ENCODE measurements at regions not wholly inside any gene's neighbourhood (a gene's known extent, or its start where the extent isn't known, plus 50 kb on each side); places are given as distances from the start of the nearest gene placed in this dataset.
"Not testable (repeated sequence)": the region's sequence is repeated elsewhere in the genome, so short reads cannot be mapped to it uniquely, and the experiment has no call there.

GRCh38 chr18:27544206-27544605 lies 359.1 kb upstream of the CHST9 start:
- TF ChIP-seq CTCF (IDR thresholded peaks at IDR 0.05) = no peak
- no peaks in the 10 kb centered on the region for H3K4me1 Mint-ChIP-seq (ENCODE audit: low read depth)
- peaks cover 2% of the 10 kb centered on the region; the same call in 1 of the 2 replicates for H3K27me3 Mint-ChIP-seq (ENCODE audit: insufficient read depth)
- no peaks in the 10 kb centered on the region for H3K9me3 Mint-ChIP-seq
- no peak overlapping the region for H3K4me3 Mint-ChIP-seq
- no peak for DNase-seq
- no peaks in the 10 kb centered on the region for H3K36me3 Mint-ChIP-seq (ENCODE audit: low read depth)
- no peak overlapping the region for H3K27ac Mint-ChIP-seq

GRCh38 chr18:27541293-27541692 lies 356.2 kb upstream of the CHST9 start:
- H3K4me3 Mint-ChIP-seq = no peak overlapping the region
- H3K4me1 Mint-ChIP-seq (ENCODE audit: low read depth) = no peaks in the 10 kb centered on the region
- peaks cover 2% of the 10 kb centered on the region; the same call in 1 of the 2 replicates for H3K27me3 Mint-ChIP-seq (ENCODE audit: insufficient read depth)
- H3K27ac Mint-ChIP-seq = no peak overlapping the region
- no peaks in the 10 kb centered on the region for H3K9me3 Mint-ChIP-seq
- no peak for TF ChIP-seq CTCF (IDR thresholded peaks at IDR 0.05)
- H3K36me3 Mint-ChIP-seq (ENCODE audit: low read depth) = no peaks in the 10 kb centered on the region
- no peak for DNase-seq

GRCh38 chr18:27540111-27540510 lies 355.0 kb upstream of the CHST9 start:
- H3K27ac Mint-ChIP-seq = no peak overlapping the region
- H3K4me3 Mint-ChIP-seq = no peak overlapping the region
- H3K36me3 Mint-ChIP-seq (ENCODE audit: low read depth) = no peaks in the 10 kb centered on the region
- TF ChIP-seq CTCF (IDR thresholded peaks at IDR 0.05) = no peak
- no peaks in the 10 kb centered on the region for H3K9me3 Mint-ChIP-seq
- peaks cover 2% of the 10 kb centered on the region; the same call in 1 of the 2 replicates for H3K27me3 Mint-ChIP-seq (ENCODE audit: insufficient read depth)
- no peaks in the 10 kb centered on the region for H3K4me1 Mint-ChIP-seq (ENCODE audit: low read depth)
- no peak for DNase-seq

GRCh38 chr18:27528925-27529521 lies 343.9 kb upstream of the CHST9 start:
- TF ChIP-seq CTCF (IDR thresholded peaks at IDR 0.05) = no peak
- no peak overlapping the region for H3K4me3 Mint-ChIP-seq
- no peaks in the 10 kb centered on the region for H3K27me3 Mint-ChIP-seq (ENCODE audit: insufficient read depth)
- H3K9me3 Mint-ChIP-seq = peaks cover 14% of the 10 kb centered on the region; the same call in 1 of the 2 replicates
- DNase-seq = no peak
- H3K4me1 Mint-ChIP-seq (ENCODE audit: low read depth) = no peaks in the 10 kb centered on the region
- H3K27ac Mint-ChIP-seq = no peak overlapping the region
- no peaks in the 10 kb centered on the region for H3K36me3 Mint-ChIP-seq (ENCODE audit: low read depth)

- Mint-ChIP-seq H3K9me3 (peaks cover 19% of the 10 kb centered on the region), H3K36me3 (ENCODE audit: low read depth) (no peaks in the 10 kb centered on the region), H3K27me3 (ENCODE audit: insufficient read depth) (no peaks in the 10 kb centered on the region), H3K27ac (no peak overlapping the region), H3K4me1 (ENCODE audit: low read depth) (no peaks in the 10 kb centered on the region), H3K4me3 (no peak overlapping the region)
- no peak for TF ChIP-seq CTCF (IDR thresholded peaks at IDR 0.05)
- no peak for DNase-seq
Observed at GRCh38 chr18:27527856-27528255, 342.7 kb upstream of the CHST9 start.

GRCh38 chr18:27520401-27520800 lies 335.3 kb upstream of the CHST9 start:
- DNase-seq = no peak
- H3K4me3 Mint-ChIP-seq = no peak overlapping the region
- H3K36me3 Mint-ChIP-seq (ENCODE audit: low read depth) = no peaks in the 10 kb centered on the region
- H3K27ac Mint-ChIP-seq = no peak overlapping the region
- peaks cover 14% of the 10 kb centered on the region for H3K9me3 Mint-ChIP-seq
- no peak for TF ChIP-seq CTCF (IDR thresholded peaks at IDR 0.05)
- H3K27me3 Mint-ChIP-seq (ENCODE audit: insufficient read depth) = no peaks in the 10 kb centered on the region
- H3K4me1 Mint-ChIP-seq (ENCODE audit: low read depth) = no peaks in the 10 kb centered on the region

- H3K27ac Mint-ChIP-seq; DNase-seq; H3K4me3 Mint-ChIP-seq; H3K4me1 Mint-ChIP-seq (ENCODE audit: low read depth); H3K27me3 Mint-ChIP-seq (ENCODE audit: insufficient read depth); H3K36me3 Mint-ChIP-seq (ENCODE audit: low read depth): not testable (repeated sequence)
- H3K9me3 Mint-ChIP-seq = peaks cover 14% of the 10 kb centered on the region; the same call in 1 of the 2 replicates
Observed at GRCh38 chr18:27510036-27510633, 325.0 kb upstream of the CHST9 start.
